Skeletal muscle tissue (tissue), 3 donors: ENCODE measurements at regions not wholly inside any gene's neighbourhood (a gene's known extent, or its start where the extent isn't known, plus 50 kb on each side); places are given as distances from the start of the nearest gene placed in this dataset.

ENCODE experiments used
- H3K27ac ChIP-seq: one replicate; pipeline ENCODE4 v1.7.0; 2013; ENCODE audit warnings: mild to moderate bottlenecking, low read depth, low read length, inconsistent platforms
- H3K27me3 ChIP-seq, 3 donors: one replicate each; pipeline ENCODE4 v1.7.0; 2013; ENCODE audit warnings: low read length in 3 of 3; ENCODE audit not compliant: control insufficient read depth in 3 of 3, insufficient read depth in 3 of 3
- H3K36me3 ChIP-seq, 3 donors: one replicate each; pipeline ENCODE4 v1.7.0; 2013; ENCODE audit warnings: low read length in 3 of 3; ENCODE audit not compliant: control insufficient read depth in 3 of 3, insufficient read depth in 3 of 3
- H3K4me1 ChIP-seq, 3 donors: one replicate each; pipeline ENCODE4 v1.7.0; 2013; ENCODE audit warnings: low read length in 3 of 3, mild to moderate bottlenecking in 3 of 3; ENCODE audit not compliant: control insufficient read depth in 3 of 3, insufficient read depth in 3 of 3
- H3K4me3 ChIP-seq, 3 donors: one replicate each; pipeline ENCODE4 v1.7.0; 2013; ENCODE audit warnings: low read length in 3 of 3
- H3K9ac ChIP-seq, 3 donors: one replicate each; pipeline ENCODE4 v1.7.0; 2013; ENCODE audit warnings: low read length in 3 of 3, mild to moderate bottlenecking in 3 of 3, moderate library complexity in 2 of 3, low read depth in 1 of 3
- H3K9me3 ChIP-seq, 3 donors: one replicate each; pipeline ENCODE4 v1.7.0; 2013; ENCODE audit warnings: low read length in 3 of 3; ENCODE audit not compliant: control insufficient read depth in 3 of 3
- donor health status: Osteomylitis.

DNA sequence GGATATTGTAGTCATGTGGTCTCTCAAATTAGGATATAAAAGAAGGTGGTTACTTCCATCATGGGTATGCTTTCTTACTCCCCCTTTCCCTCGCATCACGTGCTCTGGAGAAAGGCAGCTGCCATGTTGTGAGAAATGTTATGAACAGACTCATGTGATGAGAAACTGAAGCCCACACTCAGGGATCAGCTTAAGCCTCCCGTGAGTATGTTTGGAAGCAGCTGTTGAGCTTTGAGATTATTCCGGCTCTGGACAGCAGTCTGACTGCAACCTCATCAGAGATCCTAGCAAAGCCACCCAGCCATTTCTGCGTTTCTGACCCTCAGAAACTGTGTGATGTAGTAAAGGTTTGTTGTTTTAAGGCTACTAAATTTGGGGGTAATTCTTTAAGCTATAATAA is 700.1 kb downstream of the ADCYAP1 start:
- Histone ChIP-seq H3K36me3 (no peaks in the 10 kb centered on the region), H3K27ac (no peak overlapping the region)

GRCh38 chr18:1618364-1618763 is 713.7 kb downstream of the ADCYAP1 start:
- Histone ChIP-seq H3K4me3 (no peak overlapping the region), H3K27ac (no peak overlapping the region), H3K36me3 (no peaks in the 10 kb centered on the region), H3K9ac (no peak overlapping the region), H3K4me1 (no peaks in the 10 kb centered on the region), H3K27me3 (no peaks in the 10 kb centered on the region), H3K9me3 (no peaks in the 10 kb centered on the region)

More for the DNA sequence above, 700.1 kb downstream of the ADCYAP1 start:
- Histone ChIP-seq H3K4me1 (no peaks in the 10 kb centered on the region), H3K4me3 (no peak overlapping the region), H3K9ac (no peak overlapping the region), H3K27me3 (no peaks in the 10 kb centered on the region), H3K9me3 (no peaks in the 10 kb centered on the region)

GRCh38 chr18:1619507-1619906 is 714.8 kb downstream of the ADCYAP1 start:
- H3K4me1 ChIP-seq = no peaks in the 10 kb centered on the region
- H3K36me3 ChIP-seq = no peaks in the 10 kb centered on the region
- H3K9ac ChIP-seq = no peak overlapping the region
- no peaks in the 10 kb centered on the region for H3K27me3 ChIP-seq
- H3K9me3 ChIP-seq = no peaks in the 10 kb centered on the region
- H3K27ac ChIP-seq = no peak overlapping the region
- no peak overlapping the region for H3K4me3 ChIP-seq

DNA sequence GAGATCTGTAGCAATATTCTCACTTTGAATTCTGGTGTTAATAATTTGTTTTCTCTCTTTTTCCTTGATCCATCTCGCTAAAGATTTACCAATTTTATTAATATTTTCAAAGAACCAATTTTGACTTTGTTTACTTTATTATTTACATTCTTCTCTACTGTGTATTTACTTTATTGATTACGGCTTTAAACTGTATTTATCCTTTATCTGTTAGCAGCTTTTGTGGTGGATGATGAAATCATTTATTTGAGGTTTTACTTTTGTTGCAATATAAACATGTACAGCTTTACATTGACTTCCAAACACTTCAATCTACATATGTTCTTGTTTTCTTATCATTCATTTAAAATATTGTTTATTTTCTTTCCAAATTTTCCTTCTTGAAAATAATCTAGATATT is 719.9 kb downstream of the ADCYAP1 start:
- Histone ChIP-seq H3K27ac (no peak overlapping the region), H3K27me3 (no peaks in the 10 kb centered on the region), H3K9ac (no peak overlapping the region), H3K4me1 (no peaks in the 10 kb centered on the region), H3K36me3 (no peaks in the 10 kb centered on the region), H3K4me3 (no peak overlapping the region), H3K9me3 (no peaks in the 10 kb centered on the region)

GRCh38 chr18:1627494-1627893 is 722.8 kb downstream of the ADCYAP1 start:
- H3K27ac ChIP-seq = no peak overlapping the region
- H3K4me1 ChIP-seq = no peaks in the 10 kb centered on the region
- no peaks in the 10 kb centered on the region for H3K27me3 ChIP-seq
- H3K9ac ChIP-seq = no peak overlapping the region
- H3K9me3 ChIP-seq = no peaks in the 10 kb centered on the region
- no peak overlapping the region for H3K4me3 ChIP-seq
- no peaks in the 10 kb centered on the region for H3K36me3 ChIP-seq

GRCh38 chr18:1648712-1649111 is 744.0 kb downstream of the ADCYAP1 start:
- Histone ChIP-seq H3K9me3 (no peaks in the 10 kb centered on the region), H3K4me1 (no peaks in the 10 kb centered on the region), H3K36me3 (no peaks in the 10 kb centered on the region), H3K27ac (no peak overlapping the region), H3K27me3 (no peaks in the 10 kb centered on the region), H3K4me3 (no peak overlapping the region), H3K9ac (no peak overlapping the region)

- no peak overlapping the region for H3K9ac ChIP-seq
Observed at GRCh38 chr18:1652018-1652417, 747.3 kb downstream of the ADCYAP1 start.

DNA sequence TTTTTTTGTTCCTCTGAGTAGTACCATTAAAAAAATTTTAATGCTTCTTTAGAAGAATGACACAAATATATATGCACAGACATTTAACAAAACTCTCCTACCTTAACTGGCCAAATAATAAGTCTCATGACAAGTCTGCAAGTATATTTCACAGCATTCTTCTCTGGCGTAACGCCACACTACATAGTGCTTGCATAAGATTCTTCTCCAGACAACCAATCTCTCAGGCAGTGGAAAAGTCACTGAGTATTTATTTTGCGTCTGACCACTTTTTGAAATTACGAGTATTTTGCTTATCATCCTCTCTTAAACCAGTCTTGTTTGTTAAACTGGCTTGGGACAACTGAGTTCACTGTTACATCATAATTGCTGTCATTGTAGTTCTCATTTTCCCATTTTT is 749.2 kb downstream of the ADCYAP1 start:
- no peaks in the 10 kb centered on the region for H3K9me3 ChIP-seq
- H3K27me3 ChIP-seq = no peaks in the 10 kb centered on the region
- no peak overlapping the region for H3K9ac ChIP-seq
- no peak overlapping the region for H3K4me3 ChIP-seq
- no peak overlapping the region for H3K27ac ChIP-seq
- no peaks in the 10 kb centered on the region for H3K36me3 ChIP-seq
- no peaks in the 10 kb centered on the region for H3K4me1 ChIP-seq

More at GRCh38 chr18:1652018-1652417, 747.3 kb downstream of the ADCYAP1 start:
- Histone ChIP-seq H3K9me3 (no peaks in the 10 kb centered on the region), H3K4me3 (no peak overlapping the region), H3K27me3 (no peaks in the 10 kb centered on the region), H3K36me3 (no peaks in the 10 kb centered on the region), H3K27ac (no peak overlapping the region), H3K4me1 (no peaks in the 10 kb centered on the region)

DNA sequence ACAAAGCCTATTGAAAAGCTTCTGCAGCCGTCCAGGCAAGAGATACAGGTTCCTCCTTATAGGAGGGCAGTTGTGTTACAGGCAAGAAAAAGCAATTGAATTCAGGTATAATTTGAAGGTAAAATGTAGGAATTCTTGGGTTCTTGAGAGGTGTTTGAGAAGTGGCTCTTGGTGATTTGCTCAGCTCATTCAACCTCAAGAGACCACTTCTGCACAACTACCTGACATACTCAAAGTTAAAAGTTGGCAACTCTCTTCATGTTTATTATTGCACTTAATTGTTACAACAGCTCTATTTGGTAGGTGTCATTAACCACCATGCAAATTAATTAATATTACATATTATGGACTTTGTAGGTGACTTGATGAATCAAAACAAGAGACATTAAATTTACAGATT is 753.2 kb downstream of the ADCYAP1 start:
- no peaks in the 10 kb centered on the region for H3K9me3 ChIP-seq
- H3K27ac ChIP-seq = no peak overlapping the region
- no peak overlapping the region for H3K9ac ChIP-seq
- no peaks in the 10 kb centered on the region for H3K36me3 ChIP-seq
- no peaks in the 10 kb centered on the region for H3K4me1 ChIP-seq
- H3K27me3 ChIP-seq = no peaks in the 10 kb centered on the region
- no peak overlapping the region for H3K4me3 ChIP-seq

DNA sequence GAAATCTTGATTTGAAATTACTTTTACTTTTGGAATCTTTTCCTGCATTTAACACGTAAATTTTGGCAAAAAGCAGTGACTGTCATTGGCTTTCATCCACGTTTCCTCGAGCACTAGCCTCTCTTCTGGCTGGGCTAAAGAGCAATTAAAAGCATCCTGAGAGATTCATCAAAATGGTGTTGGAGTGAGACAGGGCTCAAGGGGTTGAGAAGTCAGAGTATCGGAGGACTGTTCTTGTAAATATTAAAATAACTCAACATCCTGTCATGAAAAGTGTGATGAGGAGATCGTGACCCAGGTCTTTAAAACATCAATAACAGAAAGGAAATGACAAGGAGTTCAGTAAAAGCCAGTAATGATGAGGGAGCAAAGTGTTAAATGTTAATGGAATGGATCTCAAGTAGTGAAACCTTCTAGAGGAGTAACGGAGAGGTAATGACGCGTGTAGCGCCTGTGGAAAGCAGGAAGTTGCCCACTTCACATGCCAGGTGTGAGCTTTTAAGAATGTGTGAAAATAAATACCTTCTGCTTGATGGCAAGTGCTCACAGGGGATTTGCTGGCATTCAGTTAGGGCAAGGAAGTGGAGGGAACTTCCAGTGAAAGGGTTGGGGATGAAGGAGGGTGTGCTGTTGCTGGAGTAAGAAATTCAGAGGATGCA is 754.4 kb downstream of the ADCYAP1 start:
- no peaks in the 10 kb centered on the region for H3K9me3 ChIP-seq
- no peaks in the 10 kb centered on the region for H3K36me3 ChIP-seq
- H3K4me3 ChIP-seq = no peak overlapping the region
- H3K27me3 ChIP-seq = no peaks in the 10 kb centered on the region
- no peaks in the 10 kb centered on the region for H3K4me1 ChIP-seq
- no peak overlapping the region for H3K9ac ChIP-seq
- no peak overlapping the region for H3K27ac ChIP-seq
